ENCODE measurements at regions not wholly inside any gene's neighbourhood (a gene's known extent, or its start where the extent isn't known, plus 50 kb on each side); places are given as distances from the start of the nearest gene placed in this dataset.
A peak's percentile ranks its signal among the peaks of the same experiment; 100 is the strongest.

GRCh38 chr4:108559068-108559793 is 61.1 kb upstream of the RPL34 start:
- Histone ChIP-seq H3K4ac (ENCODE audit: low read depth in 1 of 2, low read length in 2 of 2) (no peak overlapping the region), H3K18ac (ENCODE audit: low read depth in 1 of 2, low read length in 2 of 2) (no peak overlapping the region), H3K9me3 (ENCODE audit: control insufficient read depth, low read length) (no peaks in the 10 kb centered on the region), H3K14ac (ENCODE audit: low read length in 2 of 2) (no peak overlapping the region), H4K91ac (ENCODE audit: low read length) (no peak overlapping the region), H3K4me1 (ENCODE audit: control insufficient read depth, insufficient read depth, low read depth, low read length) (no peaks in the 10 kb centered on the region), H3K27ac (ENCODE audit: low read length, poor library complexity, severe bottlenecking) (no peak overlapping the region), H2BK15ac (ENCODE audit: low read depth, poor library complexity, severe bottlenecking) (no peak overlapping the region), H3K9ac (ENCODE audit: low read length) (no peak overlapping the region), H3K4me3 (ENCODE audit: insufficient read depth in 1 of 2, low read depth in 1 of 2, low read length in 2 of 2) (no peak overlapping the region), H2BK12ac (ENCODE audit: low read length in 2 of 2) (no peak overlapping the region), H2BK5ac (ENCODE audit: low read depth, low read length, poor library complexity, severe bottlenecking) (no peak overlapping the region), H2AFZ (ENCODE audit: low read depth, low read length) (no peak overlapping the region), H3K4me2 (ENCODE audit: low read length, poor library complexity, severe bottlenecking) (no peak overlapping the region), H2AK5ac (ENCODE audit: low read length, severe bottlenecking) (no peak overlapping the region), H3K23ac (ENCODE audit: low read length in 2 of 2) (no peak overlapping the region), H3K36me3 (ENCODE audit: control insufficient read depth in 1 of 2, insufficient read depth in 2 of 2, low read depth in 1 of 2, low read length in 2 of 2) (no peaks in the 10 kb centered on the region), H4K8ac (ENCODE audit: low read length) (no peak overlapping the region), H3K27me3 (ENCODE audit: control insufficient read depth in 1 of 2, insufficient read depth in 1 of 2, low read length in 2 of 2) (peaks cover 0 to 10% of the 10 kb centered on the region in 2 experiments), H2BK120ac (ENCODE audit: low read depth, low read length) (no peak overlapping the region), H3K79me1 (replicated peaks; ENCODE audit: low read length, poor library complexity, severe bottlenecking) (no peaks in the 10 kb centered on the region)
- 75% methylated on average over 6 of the region's 7 CpGs for WGBS
- DNase-seq, result peak; percentile 5

- Histone ChIP-seq H2AK5ac (ENCODE audit: low read length, severe bottlenecking) (no peak overlapping the region), H3K18ac (ENCODE audit: low read depth in 1 of 2, low read length in 2 of 2) (no peak overlapping the region), H3K4me3 (ENCODE audit: insufficient read depth in 1 of 2, low read depth in 1 of 2, low read length in 2 of 2) (no peak overlapping the region), H3K9ac (ENCODE audit: low read length) (no peak overlapping the region), H2BK5ac (ENCODE audit: low read depth, low read length, poor library complexity, severe bottlenecking) (no peak overlapping the region), H3K27me3 (ENCODE audit: control insufficient read depth in 1 of 2, insufficient read depth in 1 of 2, low read length in 2 of 2) (peaks cover 0 to 13% of the 10 kb centered on the region in 2 experiments), H3K14ac (ENCODE audit: low read length in 2 of 2) (no peak overlapping the region), H2BK12ac (ENCODE audit: low read length in 2 of 2) (no peak overlapping the region), H3K79me1 (replicated peaks; ENCODE audit: low read length, poor library complexity, severe bottlenecking) (no peaks in the 10 kb centered on the region), H2AFZ (ENCODE audit: low read depth, low read length) (no peak overlapping the region), H3K23ac (ENCODE audit: low read length in 2 of 2) (no peak overlapping the region), H3K27ac (ENCODE audit: low read length, poor library complexity, severe bottlenecking) (no peak overlapping the region), H3K9me3 (ENCODE audit: control insufficient read depth, low read length) (no peaks in the 10 kb centered on the region), H3K4me1 (ENCODE audit: control insufficient read depth, insufficient read depth, low read depth, low read length) (no peaks in the 10 kb centered on the region), H4K8ac (ENCODE audit: low read length) (no peak overlapping the region), H3K36me3 (ENCODE audit: control insufficient read depth in 1 of 2, insufficient read depth in 2 of 2, low read depth in 1 of 2, low read length in 2 of 2) (no peaks in the 10 kb centered on the region), H2BK120ac (ENCODE audit: low read depth, low read length) (no peak overlapping the region), H3K4me2 (ENCODE audit: low read length, poor library complexity, severe bottlenecking) (no peak overlapping the region), H3K4ac (ENCODE audit: low read depth in 1 of 2, low read length in 2 of 2) (no peak overlapping the region), H2BK15ac (ENCODE audit: low read depth, poor library complexity, severe bottlenecking) (no peak overlapping the region), H4K91ac (ENCODE audit: low read length) (no peak overlapping the region)
- no peak for DNase-seq
- WGBS, result 96% methylated on average over 5 of the region's 5 CpGs
These were observed 63.7 kb upstream of the RPL34 start for GRCh38 chr4:108556588-108557200.

- no peak overlapping the region for H2BK12ac ChIP-seq (ENCODE audit: low read length in 2 of 2)
- DNase-seq, result no peak
- no peak overlapping the region for H2AFZ ChIP-seq (ENCODE audit: low read depth, low read length)
- no peak overlapping the region for H3K4me3 ChIP-seq (ENCODE audit: insufficient read depth in 1 of 2, low read depth in 1 of 2, low read length in 2 of 2)
- 96% methylated on average over 4 of the region's 5 CpGs for WGBS
- H3K9me3 ChIP-seq (ENCODE audit: control insufficient read depth, low read length), result peaks cover 2% of the 10 kb centered on the region
- no peak overlapping the region for H3K4me2 ChIP-seq (ENCODE audit: low read length, poor library complexity, severe bottlenecking)
- H3K18ac ChIP-seq (ENCODE audit: low read depth in 1 of 2, low read length in 2 of 2), result no peak overlapping the region
- no peak overlapping the region for H2BK5ac ChIP-seq (ENCODE audit: low read depth, low read length, poor library complexity, severe bottlenecking)
- H4K8ac ChIP-seq (ENCODE audit: low read length), result no peak overlapping the region
- H3K23ac ChIP-seq (ENCODE audit: low read length in 2 of 2), result no peak overlapping the region
- no peak overlapping the region for H3K9ac ChIP-seq (ENCODE audit: low read length)
- no peak overlapping the region for H3K27ac ChIP-seq (ENCODE audit: low read length, poor library complexity, severe bottlenecking)
- no peak overlapping the region for H3K4ac ChIP-seq (ENCODE audit: low read depth in 1 of 2, low read length in 2 of 2)
- H4K91ac ChIP-seq (ENCODE audit: low read length), result no peak overlapping the region
- no peaks in the 10 kb centered on the region for H3K4me1 ChIP-seq (ENCODE audit: control insufficient read depth, insufficient read depth, low read depth, low read length)
- H3K27me3 ChIP-seq (ENCODE audit: control insufficient read depth in 1 of 2, insufficient read depth in 1 of 2, low read length in 2 of 2), result peaks cover 0 to 13% of the 10 kb centered on the region in 2 experiments
- no peak overlapping the region for H2AK5ac ChIP-seq (ENCODE audit: low read length, severe bottlenecking)
- H3K36me3 ChIP-seq (ENCODE audit: control insufficient read depth in 1 of 2, insufficient read depth in 2 of 2, low read depth in 1 of 2, low read length in 2 of 2), result no peaks in the 10 kb centered on the region
- H2BK15ac ChIP-seq (ENCODE audit: low read depth, poor library complexity, severe bottlenecking), result no peak overlapping the region
- no peak overlapping the region for H3K14ac ChIP-seq (ENCODE audit: low read length in 2 of 2)
- H3K79me1 ChIP-seq (replicated peaks; ENCODE audit: low read length, poor library complexity, severe bottlenecking), result no peaks in the 10 kb centered on the region
- H2BK120ac ChIP-seq (ENCODE audit: low read depth, low read length), result no peak overlapping the region
These were observed 64.2 kb upstream of the RPL34 start for GRCh38 chr4:108556166-108556565.

GRCh38 chr4:108555701-108556100 is 64.7 kb upstream of the RPL34 start:
- Histone ChIP-seq H3K18ac (ENCODE audit: low read depth in 1 of 2, low read length in 2 of 2) (no peak overlapping the region), H2BK15ac (ENCODE audit: low read depth, poor library complexity, severe bottlenecking) (no peak overlapping the region), H2BK5ac (ENCODE audit: low read depth, low read length, poor library complexity, severe bottlenecking) (no peak overlapping the region), H3K4me1 (ENCODE audit: control insufficient read depth, insufficient read depth, low read depth, low read length) (no peaks in the 10 kb centered on the region), H3K36me3 (ENCODE audit: control insufficient read depth in 1 of 2, insufficient read depth in 2 of 2, low read depth in 1 of 2, low read length in 2 of 2) (no peaks in the 10 kb centered on the region), H4K8ac (ENCODE audit: low read length) (no peak overlapping the region), H3K14ac (ENCODE audit: low read length in 2 of 2) (no peak overlapping the region), H2BK12ac (ENCODE audit: low read length in 2 of 2) (no peak overlapping the region), H3K79me1 (replicated peaks; ENCODE audit: low read length, poor library complexity, severe bottlenecking) (no peaks in the 10 kb centered on the region), H3K4me2 (ENCODE audit: low read length, poor library complexity, severe bottlenecking) (no peak overlapping the region), H3K4me3 (ENCODE audit: insufficient read depth in 1 of 2, low read depth in 1 of 2, low read length in 2 of 2) (no peak overlapping the region), H3K9ac (ENCODE audit: low read length) (no peak overlapping the region), H4K91ac (ENCODE audit: low read length) (no peak overlapping the region), H3K27me3 (ENCODE audit: control insufficient read depth in 1 of 2, insufficient read depth in 1 of 2, low read length in 2 of 2) (peaks cover 0 to 13% of the 10 kb centered on the region in 2 experiments), H2AK5ac (ENCODE audit: low read length, severe bottlenecking) (no peak overlapping the region), H3K23ac (ENCODE audit: low read length in 2 of 2) (no peak overlapping the region), H3K4ac (ENCODE audit: low read depth in 1 of 2, low read length in 2 of 2) (no peak overlapping the region), H2BK120ac (ENCODE audit: low read depth, low read length) (no peak overlapping the region), H3K27ac (ENCODE audit: low read length, poor library complexity, severe bottlenecking) (no peak overlapping the region), H3K9me3 (ENCODE audit: control insufficient read depth, low read length) (peaks cover 3% of the 10 kb centered on the region), H2AFZ (ENCODE audit: low read depth, low read length) (no peak overlapping the region)
- no peak for DNase-seq
- WGBS, result 44% methylated on average over 1 of the region's 1 CpG
